Fibroblast of peridontal ligament (primary cell): ENCODE measurements at regions not wholly inside any gene's neighbourhood (a gene's known extent, or its start where the extent isn't known, plus 50 kb on each side); places are given as distances from the start of the nearest gene placed in this dataset.
"Not testable (repeated sequence)": the region's sequence is repeated elsewhere in the genome, so short reads cannot be mapped to it uniquely, and the experiment has no call there.

ENCODE experiments used
- DNase-seq: peaks from one replicate; pipeline ENCODE4 v3.0.0-alpha.2; 2010; ENCODE audit errors: extremely low read depth

DNA sequence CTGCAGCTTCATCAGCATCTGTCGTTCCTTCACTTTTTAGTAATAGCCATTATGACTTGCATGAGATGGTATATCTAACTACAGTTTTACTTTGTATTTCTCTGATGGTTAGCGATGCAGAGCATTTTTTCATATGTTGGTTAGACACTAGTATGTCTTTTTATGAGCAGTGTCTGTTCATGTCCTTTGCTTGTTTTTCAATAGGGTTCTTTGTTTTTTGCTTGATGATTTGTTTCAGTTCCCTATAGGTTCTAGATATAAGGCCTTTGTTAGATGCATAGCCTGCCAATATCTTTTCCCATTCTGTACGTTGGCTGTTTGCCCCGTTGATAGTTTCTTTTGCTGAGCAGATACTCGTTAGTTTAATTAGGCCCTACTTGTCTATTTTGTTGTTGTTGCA, 487.2 kb upstream of the BCHE start:
- no peak for DNase-seq

GRCh38 chr3:166322391-166322790, 485.2 kb upstream of the BCHE start:
- DNase-seq, result no peak

DNA sequence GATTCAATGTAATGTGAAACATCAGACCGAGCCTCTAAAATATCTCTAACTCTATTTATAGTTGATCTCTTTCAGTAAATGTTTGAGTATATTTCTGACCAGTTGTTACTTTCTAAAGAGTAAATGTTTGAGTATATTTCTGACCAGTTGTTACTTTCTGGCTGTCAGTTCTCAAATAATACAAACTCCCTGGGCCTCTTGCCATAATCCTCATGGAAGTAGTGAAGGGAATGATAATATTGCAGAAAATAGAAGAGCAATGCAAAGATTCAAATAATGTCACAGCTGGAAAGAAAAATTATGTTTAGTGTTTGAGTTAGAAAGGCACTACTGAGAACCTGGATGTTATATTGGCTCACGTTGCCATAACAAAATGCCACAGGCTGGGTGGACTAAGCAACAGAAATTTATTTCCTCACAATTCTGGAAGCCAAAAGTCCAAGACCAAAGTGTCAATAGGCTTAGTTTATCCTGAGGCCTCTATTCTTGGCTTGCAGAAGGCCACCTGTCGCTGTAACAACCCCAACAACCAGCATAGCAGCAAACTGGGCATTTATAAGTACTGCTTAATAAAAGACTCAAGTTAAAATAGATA, 470.6 kb upstream of the BCHE start:
- DNase-seq, result no peak

DNA sequence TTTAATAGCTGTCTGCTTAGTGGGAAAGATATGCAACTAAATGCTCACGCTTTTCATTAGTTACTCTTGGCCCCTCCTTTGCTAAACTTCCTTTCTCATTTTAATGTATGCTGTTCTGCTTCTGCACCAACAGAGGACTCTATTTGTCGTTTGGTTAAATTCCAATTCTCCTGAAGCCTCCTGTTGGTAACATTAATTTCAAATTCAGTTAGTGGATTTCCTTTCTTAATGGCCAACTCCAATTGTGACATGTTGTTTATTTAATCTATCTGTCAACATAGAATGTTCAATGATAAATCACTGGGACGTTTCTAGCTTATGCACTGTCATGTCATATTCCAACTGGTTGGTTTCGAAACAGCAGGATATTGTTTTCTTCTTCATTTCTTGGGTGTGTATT, 467.4 kb upstream of the BCHE start:
- DNase-seq, result no peak

- no peak for DNase-seq
These were observed 466.5 kb upstream of the BCHE start for GRCh38 chr3:166303681-166304080.

GRCh38 chr3:166302331-166302730, 465.1 kb upstream of the BCHE start:
- DNase-seq, result no peak

DNA sequence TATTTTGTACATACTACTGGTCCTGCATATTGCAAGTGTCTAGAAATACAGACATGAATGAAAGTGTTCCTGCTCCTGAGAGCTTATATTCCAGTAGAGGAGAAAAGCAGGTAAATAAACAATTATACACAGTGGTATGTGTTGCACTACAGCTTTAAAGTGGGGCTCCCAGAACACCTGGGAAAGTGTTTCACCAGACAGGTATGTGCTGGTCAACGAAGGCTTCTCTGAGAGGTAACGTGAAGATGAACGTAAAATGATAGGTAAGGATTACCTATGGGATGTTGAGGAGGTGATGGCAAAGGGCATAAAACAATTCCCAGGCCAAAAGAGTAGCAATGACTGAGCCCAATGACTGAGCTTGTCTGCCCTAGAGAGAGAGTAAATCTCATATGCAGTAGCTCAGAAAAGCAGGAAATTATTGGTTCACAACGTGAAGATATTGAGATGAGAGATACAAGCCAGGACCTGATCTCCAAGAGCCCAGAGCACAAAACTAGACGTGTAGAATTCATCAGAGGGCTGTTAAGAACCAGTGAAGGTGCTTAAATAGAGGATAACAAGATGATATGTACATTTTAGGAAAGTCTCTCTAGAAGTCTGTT, 459.1 kb upstream of the BCHE start:
- no peak for DNase-seq

- DNase-seq, result no peak
These were observed 454.1 kb upstream of the BCHE start for GRCh38 chr3:166291186-166291955.

GRCh38 chr3:166285001-166285400, 447.8 kb upstream of the BCHE start:
- DNase-seq, result no peak

GRCh38 chr3:166283840-166284239, 446.6 kb upstream of the BCHE start:
- peak; percentile 63 for DNase-seq

DNA sequence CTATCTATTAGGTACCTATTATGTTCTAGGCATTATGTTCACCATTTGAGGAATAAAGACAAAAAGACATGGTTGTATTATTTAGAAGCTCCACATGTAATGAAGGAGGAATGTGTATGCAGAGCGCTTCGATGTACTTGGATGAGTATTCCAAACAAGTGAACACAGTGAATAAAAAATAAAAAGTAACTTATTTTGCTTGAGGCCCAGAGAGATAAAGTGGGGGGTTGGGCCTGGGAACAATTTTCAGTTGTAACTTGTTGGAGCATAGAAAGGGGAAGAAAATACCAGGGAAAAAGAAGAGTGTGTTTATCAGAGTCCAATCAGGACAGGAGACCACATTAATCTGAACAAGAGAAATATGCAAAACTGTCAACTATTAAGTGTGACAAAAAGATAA, 445.7 kb upstream of the BCHE start:
- DNase-seq, result no peak

DNA sequence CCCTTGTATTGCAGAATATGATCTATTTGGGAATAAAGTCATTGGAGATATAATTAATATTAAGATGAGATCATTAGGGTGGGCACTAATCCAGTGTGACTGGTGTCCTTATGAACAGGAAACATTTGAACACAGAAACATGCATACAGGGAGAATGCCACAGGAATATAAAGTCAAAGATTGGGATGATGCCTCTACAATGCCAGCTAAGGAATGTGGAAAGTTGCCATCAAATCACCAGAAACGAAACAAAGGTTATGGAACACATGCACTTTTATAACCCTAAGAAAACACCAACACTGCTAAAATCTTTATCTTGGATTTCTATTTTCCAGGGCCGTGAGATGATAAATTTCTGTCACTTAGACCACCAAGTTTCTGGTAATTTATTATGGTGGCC, 442.4 kb upstream of the BCHE start:
- DNase-seq, result peak; percentile 1

- DNase-seq, result peak; percentile 2
These were observed 437.8 kb upstream of the BCHE start for GRCh38 chr3:166275024-166275390.

DNA sequence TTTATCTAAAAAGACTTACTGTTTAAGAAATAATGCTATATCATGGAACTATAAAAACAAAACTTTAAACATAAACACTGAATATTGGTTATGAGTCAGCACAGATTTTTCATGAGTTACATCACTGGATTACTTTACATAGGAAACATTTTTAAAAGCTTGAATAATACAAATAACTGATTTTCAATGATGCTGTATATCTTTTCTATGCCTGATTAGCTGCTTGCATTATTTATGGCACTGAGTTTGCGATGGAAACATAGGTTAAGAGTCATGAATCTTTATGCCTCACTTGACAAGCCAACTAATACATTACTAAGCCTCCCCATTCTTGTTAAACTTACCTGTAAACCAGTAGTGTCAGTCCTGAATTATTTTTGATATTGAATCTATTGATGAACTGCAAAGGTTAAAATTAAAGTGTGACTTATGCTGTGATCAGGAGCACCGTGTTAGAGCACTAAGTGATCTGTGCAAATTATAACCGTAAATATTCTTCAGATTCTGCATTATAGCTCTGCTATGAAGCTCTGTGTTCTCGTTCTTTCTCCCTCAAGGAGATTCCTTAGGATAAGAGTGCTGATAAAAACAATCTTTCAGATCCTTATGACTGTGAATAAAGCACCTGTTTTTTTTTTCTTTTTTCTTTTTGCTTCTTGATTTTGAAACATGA, 437.3 kb upstream of the BCHE start:
- DNase-seq, result peak; percentile 7

- peak; percentile 4 for DNase-seq
These were observed 433.2 kb upstream of the BCHE start for GRCh38 chr3:166270429-166270828.

DNA sequence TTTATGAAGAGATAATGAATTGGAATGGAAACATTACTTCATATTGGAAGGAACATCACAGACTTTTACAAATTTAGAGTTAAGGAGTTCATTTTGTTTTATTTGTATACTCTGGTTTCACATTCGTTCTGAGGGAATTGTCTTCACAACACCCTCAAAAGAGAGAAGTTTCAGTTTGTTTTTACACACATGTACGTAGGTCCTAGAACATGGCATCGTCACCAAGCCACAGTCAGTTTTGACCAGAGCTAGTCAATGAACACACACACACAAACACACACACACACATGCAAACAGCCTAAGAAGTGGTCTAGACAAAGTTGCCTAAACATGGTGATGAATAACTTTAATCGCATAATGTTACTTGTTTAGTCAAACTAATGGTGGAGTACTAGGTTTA, 427.9 kb upstream of the BCHE start:
- DNase-seq, result no peak

- DNase-seq, result no peak
These were observed 426.2 kb upstream of the BCHE start for GRCh38 chr3:166263460-166263859.

DNA sequence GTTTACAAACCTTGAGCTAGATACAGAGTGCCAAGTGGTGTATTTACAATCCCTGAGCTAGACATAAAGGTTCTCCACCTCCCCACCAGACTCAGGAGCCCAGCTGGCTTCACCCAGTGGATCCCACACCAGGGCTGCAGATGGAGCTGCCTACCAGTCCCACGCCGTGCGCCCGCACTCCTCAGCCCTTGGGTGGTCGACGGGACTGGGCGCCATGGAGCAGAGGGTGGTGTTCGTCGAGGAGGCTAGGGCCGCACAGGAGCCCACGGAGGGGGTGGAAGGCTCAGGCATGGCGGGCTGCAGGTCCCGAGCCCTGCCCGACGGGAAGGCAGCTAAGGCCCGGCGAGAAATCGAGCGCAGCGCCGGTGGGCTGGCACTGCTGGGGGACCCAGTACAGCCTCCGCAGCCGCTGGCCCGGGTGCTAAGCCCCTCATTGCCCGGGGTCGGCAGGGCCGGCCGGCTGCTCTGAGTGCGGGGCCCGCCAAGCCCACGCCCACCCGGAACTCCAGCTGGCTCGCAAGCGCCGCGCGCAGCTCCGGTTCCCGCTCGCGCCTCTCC, 421.1 kb upstream of the BCHE start:
- DNase-seq, result not testable (repeated sequence)

GRCh38 chr3:166257715-166258114, 420.5 kb upstream of the BCHE start:
- DNase-seq, result no peak

DNA sequence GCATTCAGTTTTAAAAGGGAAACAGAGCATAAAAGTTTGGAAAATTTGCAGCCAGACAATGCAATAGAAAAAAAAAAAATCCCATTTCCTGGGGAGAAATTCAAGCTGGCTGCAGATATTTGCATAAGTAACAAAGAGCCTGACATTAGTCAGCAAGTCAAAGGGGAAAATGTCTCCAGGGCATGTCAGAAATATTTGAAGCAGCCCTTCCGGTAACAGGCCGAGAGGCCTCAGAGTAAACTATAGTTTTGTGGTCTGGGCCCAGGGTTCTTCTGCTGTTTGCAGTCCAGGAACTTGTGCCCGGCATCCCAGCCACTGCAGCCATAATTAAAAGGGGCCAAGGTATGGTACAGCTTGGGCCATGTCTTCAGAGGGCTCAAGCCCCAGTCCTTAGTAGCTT, 411.6 kb upstream of the BCHE start:
- no peak for DNase-seq

- no peak for DNase-seq
These were observed 406.3 kb upstream of the BCHE start for GRCh38 chr3:166243511-166243910.

DNA sequence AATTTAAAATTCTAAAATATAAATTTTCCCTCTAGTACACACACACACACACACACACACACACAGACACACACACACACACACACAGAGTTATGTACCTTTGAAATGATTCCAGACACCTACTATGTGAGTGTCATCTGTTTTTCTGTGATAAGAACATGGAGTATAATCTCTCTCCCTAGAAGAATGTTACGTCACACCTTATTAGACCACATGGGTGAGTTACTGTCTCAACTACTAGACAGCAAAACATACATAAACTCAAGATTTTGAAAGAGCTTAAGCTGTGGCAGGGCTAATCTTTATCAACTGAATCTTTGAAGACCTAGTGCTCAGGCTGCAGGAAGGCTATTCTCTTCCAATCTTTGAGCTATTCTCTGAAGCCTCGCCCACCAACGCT, 385.9 kb upstream of the BCHE start:
- DNase-seq, result no peak

- DNase-seq, result no peak
These were observed 374.2 kb upstream of the BCHE start for GRCh38 chr3:166211451-166211850.
